MCF 10A (cell line): ENCODE measurements at regions not wholly inside any gene's neighbourhood (a gene's known extent, or its start where the extent isn't known, plus 50 kb on each side); places are given as distances from the start of the nearest gene placed in this dataset.

Experiments used
- BruUV-seq: library from RNA; stranded (reverse); fragments of 400-500 nt; replicated peaks from 2 replicates; lab custom pipeline; 2021; lab: Mats Ljungman, UMichigan
- CTCF ChIA-PET: fragments of 300-600 bp; sonication (Branson Sonifier 250); formaldehyde crosslinking; extraction: SDS; loops from one replicate; lab custom pipeline; 2021; ENCODE audit warnings: antibody characterized with exemption, inconsistent platforms; lab: Yijun Ruan, JAX
- POLR2A ChIA-PET: fragments of 300-600, 350-650 bp; sonication (Branson Sonifier 250); formaldehyde crosslinking; extraction: SDS; loops from one replicate; lab custom pipeline; 2020; ENCODE audit warnings: antibody characterized with exemption, inconsistent platforms; lab: Yijun Ruan, JAX
- DNase-seq: peaks from one replicate; pipeline ENCODE4 v3.0.0-alpha.2; 2018; ENCODE audit not compliant: unreplicated experiment
- H3K27ac Mint-ChIP-seq: one replicate; pipeline ENCODE4 v1.8.0; 2022; ENCODE audit warnings: mild to moderate bottlenecking, low read depth, mixed read lengths; ENCODE audit not compliant: unreplicated experiment
- H3K27me3 Mint-ChIP-seq: one replicate; pipeline ENCODE4 v1.8.0; 2022; ENCODE audit warnings: mixed read lengths; ENCODE audit not compliant: insufficient read depth, unreplicated experiment
- H3K36me3 Mint-ChIP-seq: one replicate; pipeline ENCODE4 v1.8.0; 2022; ENCODE audit warnings: mild to moderate bottlenecking, moderate library complexity, mixed read lengths; ENCODE audit not compliant: insufficient read depth, unreplicated experiment
- H3K4me1 Mint-ChIP-seq: one replicate; pipeline ENCODE4 v1.8.0; 2022; ENCODE audit warnings: mixed read lengths; ENCODE audit not compliant: insufficient read depth, unreplicated experiment
- H3K4me3 Mint-ChIP-seq: one replicate; pipeline ENCODE4 v1.8.0; 2022; ENCODE audit warnings: mild to moderate bottlenecking, moderate library complexity, mixed read lengths; ENCODE audit not compliant: unreplicated experiment
- H3K9me3 Mint-ChIP-seq: one replicate; pipeline ENCODE4 v1.8.0; 2022; ENCODE audit warnings: mixed read lengths; ENCODE audit not compliant: unreplicated experiment
- CTCF ChIP-seq: fragments of 200-600 bp; IDR thresholded peaks from one replicate; pipeline ENCODE4 v1.8.0; 2022; ENCODE audit warnings: antibody characterized with exemption, mild to moderate bottlenecking; ENCODE audit not compliant: unreplicated experiment
- intact Hi-C: fragments of 100-400 bp; cut with micrococcal nuclease; formaldehyde crosslinking; loops from 2 replicates; pipeline ENCODE4 v1.14.1; 2022

- no TSS peak for BruUV-seq
- H3K27ac Mint-ChIP-seq = no peak overlapping the region
- H3K27me3 Mint-ChIP-seq = peaks cover 18% of the 10 kb centered on the region
- peaks cover 22% of the 10 kb centered on the region for H3K4me1 Mint-ChIP-seq
- peak; percentile 62 for DNase-seq
- no peak for TF ChIP-seq CTCF
- intact Hi-C loops = no loop called here
- ChIA-PET CTCF (no interaction called here), POLR2A (no interaction called here)
- H3K9me3 Mint-ChIP-seq = no peaks in the 10 kb centered on the region
- H3K36me3 Mint-ChIP-seq = no peaks in the 10 kb centered on the region
- H3K4me3 Mint-ChIP-seq = no peak overlapping the region
Measured at GRCh38 chr15:93168910-93169309, 79.9 kb upstream of the RGMA start.

GRCh38 chr15:93167291-93167690 lies 78.3 kb upstream of the RGMA start:
- no peak overlapping the region for H3K27ac Mint-ChIP-seq
- peaks cover 9% of the 10 kb centered on the region for H3K4me1 Mint-ChIP-seq
- no peak overlapping the region for H3K4me3 Mint-ChIP-seq
- ChIA-PET POLR2A (no interaction called here), CTCF (no interaction called here)
- intact Hi-C loops = no loop called here
- BruUV-seq = no TSS peak
- DNase-seq = no peak
- H3K36me3 Mint-ChIP-seq = no peaks in the 10 kb centered on the region
- peaks cover 18% of the 10 kb centered on the region for H3K27me3 Mint-ChIP-seq
- no peaks in the 10 kb centered on the region for H3K9me3 Mint-ChIP-seq
- no peak for TF ChIP-seq CTCF

- CTCF ChIA-PET = no interaction called here
- TF ChIP-seq CTCF = no peak
- Mint-ChIP-seq H3K4me3 (no peak overlapping the region), H3K27me3 (peaks cover 18% of the 10 kb centered on the region), H3K9me3 (no peaks in the 10 kb centered on the region), H3K4me1 (peaks cover 9% of the 10 kb centered on the region), H3K27ac (no peak overlapping the region), H3K36me3 (no peaks in the 10 kb centered on the region)
- POLR2A ChIA-PET = no interaction called here
- no peak for DNase-seq
- intact Hi-C loops = no loop called here
- BruUV-seq = no TSS peak
Measured at GRCh38 chr15:93166675-93167074, 77.7 kb upstream of the RGMA start.

GRCh38 chr15:93165734-93166470 lies 76.9 kb upstream of the RGMA start:
- Mint-ChIP-seq H3K27me3 (peaks cover 18% of the 10 kb centered on the region), H3K36me3 (no peaks in the 10 kb centered on the region), H3K4me1 (peaks cover 9% of the 10 kb centered on the region), H3K27ac (no peak overlapping the region), H3K4me3 (no peak overlapping the region), H3K9me3 (no peaks in the 10 kb centered on the region)
- BruUV-seq = no TSS peak
- CTCF ChIA-PET = no interaction called here
- no peak for TF ChIP-seq CTCF
- POLR2A ChIA-PET = no interaction called here
- no peak for DNase-seq
- intact Hi-C loops = no loop called here
